ENCODE measurements at regions not wholly inside any gene's neighbourhood (a gene's known extent, or its start where the extent isn't known, plus 50 kb on each side); places are given as distances from the start of the nearest gene placed in this dataset.

- TF ChIP-seq ELF4 (IDR thresholded peaks at IDR 0.05) (no peak), FOXM1 (IDR thresholded peaks at IDR 0.05; ENCODE audit: borderline replicate concordance) (no peak), TARDBP (IDR thresholded peaks at IDR 0.05) (no peak), SP1 (IDR thresholded peaks at IDR 0.05) (no peak), ZNF384 (IDR thresholded peaks at IDR 0.05) (no peak), FOXK2 (IDR thresholded peaks at IDR 0.05) (no peak), BHLHE40 (IDR thresholded peaks at IDR 0.05; ENCODE audit: borderline replicate concordance) (no peak), SUZ12 (IDR thresholded peaks at IDR 0.05) (no peak)
These were observed 1033.9 kb downstream of the NLGN4X start for GRCh38 chrX:5194806-5195205.
